Astrocyte of the spinal cord (primary cell): ENCODE measurements at regions not wholly inside any gene's neighbourhood (a gene's known extent, or its start where the extent isn't known, plus 50 kb on each side); places are given as distances from the start of the nearest gene placed in this dataset.

Experiments
- DNase-seq: peaks from one replicate; pipeline ENCODE4 v3.0.0; 2011; ENCODE audit warnings: low read depth, low spot score
- H3K4me3 ChIP-seq: 2 replicates; pipeline ENCODE4 v1.5.1; 2011; ENCODE audit warnings: low read depth, mild to moderate bottlenecking, low read length, moderate library complexity
- in situ Hi-C: cut with HindIII; loops from 2 replicates; pipeline ENCODE4 v1.10.0; 2017; ENCODE audit warnings: low sequenced_read_pairs
- TF ChIP-seq, protein P1 (sequence below): IDR thresholded peaks from 2 replicates; pipeline ENCODE4 v1.5.1; 2012; ENCODE audit warnings: low read depth, mild to moderate bottlenecking, low read length, inconsistent platforms

DNA sequence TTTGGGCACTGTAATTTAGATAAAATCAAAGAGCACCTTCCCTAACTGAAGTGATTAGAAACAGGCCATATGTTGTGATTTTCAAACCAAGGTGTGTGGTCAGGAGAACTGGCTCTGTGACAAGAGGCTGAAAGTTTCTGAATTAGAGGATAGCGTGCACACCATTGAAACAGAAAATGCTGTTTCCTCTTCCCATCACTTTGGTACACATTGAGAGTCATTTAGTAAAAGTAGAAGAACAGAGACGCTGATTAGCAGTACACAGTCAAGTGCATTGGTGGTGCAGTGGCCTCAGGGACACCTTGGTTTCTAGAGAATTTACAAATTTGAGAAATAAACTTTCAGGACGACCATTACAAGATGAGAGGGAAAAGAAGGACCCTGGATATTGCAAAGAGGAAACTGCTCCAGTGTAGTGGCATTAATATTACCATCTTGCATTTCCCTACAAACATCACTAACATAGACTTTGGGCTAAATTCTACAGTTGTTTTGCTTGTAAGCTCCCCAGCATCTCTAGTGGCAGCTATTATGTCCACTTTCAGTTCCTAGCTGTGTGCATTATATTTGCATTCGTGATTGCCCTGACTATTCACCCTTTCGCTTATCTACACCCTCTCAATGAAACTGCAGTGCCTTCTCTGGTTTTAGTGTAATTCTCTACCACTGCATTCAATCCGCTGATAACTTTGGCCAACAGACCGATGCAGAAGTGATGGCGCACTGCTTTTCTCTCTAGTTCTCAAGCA lies 728.1 kb upstream of the GRM7 start:
- no peak for DNase-seq
- H3K4me3 ChIP-seq = no peak overlapping the region
- TF ChIP-seq, protein P1, sequence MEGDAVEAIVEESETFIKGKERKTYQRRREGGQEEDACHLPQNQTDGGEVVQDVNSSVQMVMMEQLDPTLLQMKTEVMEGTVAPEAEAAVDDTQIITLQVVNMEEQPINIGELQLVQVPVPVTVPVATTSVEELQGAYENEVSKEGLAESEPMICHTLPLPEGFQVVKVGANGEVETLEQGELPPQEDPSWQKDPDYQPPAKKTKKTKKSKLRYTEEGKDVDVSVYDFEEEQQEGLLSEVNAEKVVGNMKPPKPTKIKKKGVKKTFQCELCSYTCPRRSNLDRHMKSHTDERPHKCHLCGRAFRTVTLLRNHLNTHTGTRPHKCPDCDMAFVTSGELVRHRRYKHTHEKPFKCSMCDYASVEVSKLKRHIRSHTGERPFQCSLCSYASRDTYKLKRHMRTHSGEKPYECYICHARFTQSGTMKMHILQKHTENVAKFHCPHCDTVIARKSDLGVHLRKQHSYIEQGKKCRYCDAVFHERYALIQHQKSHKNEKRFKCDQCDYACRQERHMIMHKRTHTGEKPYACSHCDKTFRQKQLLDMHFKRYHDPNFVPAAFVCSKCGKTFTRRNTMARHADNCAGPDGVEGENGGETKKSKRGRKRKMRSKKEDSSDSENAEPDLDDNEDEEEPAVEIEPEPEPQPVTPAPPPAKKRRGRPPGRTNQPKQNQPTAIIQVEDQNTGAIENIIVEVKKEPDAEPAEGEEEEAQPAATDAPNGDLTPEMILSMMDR = no peak
- in situ Hi-C loops = no loop called here

DNA sequence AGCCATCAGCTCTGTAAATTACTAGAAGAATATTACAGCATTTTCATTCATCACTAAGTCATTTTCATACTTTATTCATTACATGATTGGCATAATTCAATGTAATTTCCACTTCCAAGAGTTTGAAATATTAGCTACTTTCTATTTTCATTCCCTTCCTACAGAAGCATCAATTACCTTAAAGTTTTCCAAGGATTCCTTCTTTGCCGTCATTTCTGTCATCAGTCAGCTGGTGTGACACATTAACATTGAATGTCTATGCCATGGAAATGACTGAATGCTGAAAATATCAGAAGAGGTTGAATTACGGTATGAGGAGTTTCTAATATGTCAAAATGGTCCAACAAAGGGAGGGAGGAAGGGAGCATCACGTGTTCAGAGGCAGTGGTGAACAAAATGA lies 718.2 kb upstream of the GRM7 start:
- TF ChIP-seq, protein P1 = no peak
- H3K4me3 ChIP-seq = no peak overlapping the region
- in situ Hi-C loops = no loop called here
- no peak for DNase-seq

DNA sequence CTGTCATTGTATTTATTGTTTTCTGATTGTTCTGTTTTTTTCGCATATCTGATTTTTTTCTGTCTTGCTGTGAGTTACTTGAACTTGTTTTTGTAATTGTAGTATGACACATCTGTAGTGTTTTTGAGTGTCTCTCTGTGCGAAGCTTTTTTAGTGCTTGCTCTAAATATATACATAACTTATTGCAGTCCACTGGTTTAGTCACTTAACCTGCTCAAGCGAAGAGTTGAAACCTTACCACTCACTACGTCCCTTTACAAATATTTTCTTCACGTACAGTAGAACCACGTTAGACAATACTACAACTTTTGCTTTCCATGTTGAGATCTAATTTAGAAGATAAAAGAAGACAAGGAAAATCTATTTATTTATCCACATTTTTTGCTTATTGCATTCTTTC lies 713.0 kb upstream of the GRM7 start:
- DNase-seq = no peak
- in situ Hi-C loops = no loop called here
- TF ChIP-seq, protein P1 = no peak
- H3K4me3 ChIP-seq = no peak overlapping the region

DNA sequence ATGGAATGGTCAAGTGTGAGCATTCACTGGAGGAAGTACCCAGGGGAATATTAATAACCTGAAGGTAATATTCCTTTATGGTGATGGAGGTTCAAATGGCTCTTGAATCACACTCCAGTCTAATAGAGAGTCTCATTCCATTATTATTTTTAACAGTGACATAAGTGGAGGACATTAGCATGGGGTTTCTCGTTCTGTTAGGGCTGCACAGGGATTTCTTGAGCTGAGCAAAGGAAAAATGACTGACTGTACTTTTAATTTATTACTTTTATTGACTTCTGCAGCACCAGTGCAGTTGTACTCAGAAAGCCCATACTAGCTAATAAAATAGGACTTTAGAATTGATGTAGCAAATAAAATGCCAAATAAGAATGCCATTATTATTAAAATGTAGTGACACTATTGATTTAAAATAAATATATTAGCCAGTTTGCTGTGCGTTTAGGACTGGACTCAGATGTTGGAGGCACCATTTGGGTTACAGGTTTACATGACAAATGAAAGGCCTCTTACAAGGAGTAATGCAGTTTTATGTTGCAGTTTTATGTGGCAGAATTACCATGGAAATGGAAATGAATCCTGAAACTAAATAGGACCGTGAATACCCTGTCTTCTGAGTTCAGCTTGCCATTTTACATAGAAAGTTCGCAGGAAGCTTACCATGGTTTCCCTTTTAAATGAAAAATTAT lies 705.1 kb upstream of the GRM7 start:
- H3K4me3 ChIP-seq = no peak overlapping the region
- in situ Hi-C loops = no loop called here
- DNase-seq = no peak
- TF ChIP-seq, protein P1 = no peak

DNA sequence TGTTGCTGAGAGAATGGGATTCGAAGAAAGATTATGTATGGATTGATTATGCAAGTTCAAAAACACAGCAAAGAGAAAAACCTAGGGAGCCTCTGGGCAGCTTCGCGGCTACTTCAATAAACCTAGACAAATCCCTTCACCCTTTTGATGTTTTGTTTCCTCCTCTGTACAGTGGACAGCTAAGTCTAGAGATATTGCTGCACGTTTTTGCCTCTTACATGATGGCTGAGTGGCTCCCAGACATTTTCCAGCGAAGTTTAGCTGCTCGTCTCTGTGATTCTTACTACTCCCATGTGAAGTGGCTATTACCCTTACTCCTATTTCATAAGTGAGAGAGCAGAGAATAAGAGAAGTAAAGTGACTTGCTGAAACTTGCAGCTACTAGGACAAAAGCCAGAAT lies 695.0 kb upstream of the GRM7 start:
- TF ChIP-seq, protein P1 = no peak
- H3K4me3 ChIP-seq = no peak overlapping the region
- in situ Hi-C loops = no loop called here
- DNase-seq = no peak

DNA sequence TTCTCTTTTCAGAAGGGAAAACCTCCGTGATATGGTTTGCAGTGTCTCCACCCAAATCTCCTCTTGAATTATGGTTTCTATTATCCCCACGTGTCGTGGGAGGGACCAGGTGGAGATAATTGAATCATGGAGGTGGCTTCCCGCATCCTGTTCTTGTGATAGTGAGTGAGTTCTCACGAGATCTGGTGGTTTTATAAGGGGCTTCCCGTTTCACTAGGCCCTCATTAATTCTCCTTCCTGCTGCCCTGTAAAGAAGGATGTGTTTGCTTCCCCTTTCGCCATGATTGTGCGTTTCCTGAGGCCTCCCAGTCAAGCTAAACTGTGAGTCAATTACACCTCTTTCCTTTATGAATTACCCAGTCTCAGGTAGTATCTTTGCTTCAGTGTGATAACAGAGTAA lies 692.7 kb upstream of the GRM7 start:
- in situ Hi-C loops = no loop called here
- H3K4me3 ChIP-seq = no peak overlapping the region
- DNase-seq = no peak
- TF ChIP-seq, protein P1 = no peak
